ENCODE measurements at regions not wholly inside any gene's neighbourhood (a gene's known extent, or its start where the extent isn't known, plus 50 kb on each side); places are given as distances from the start of the nearest gene placed in this dataset.

- Histone ChIP-seq H3K9ac (ENCODE audit: insufficient read depth in 1 of 2, low read depth in 2 of 2, low read length in 2 of 2) (no peak overlapping the region), H3K79me2 (ENCODE audit: control insufficient read depth, insufficient read depth, low read length) (no peaks in the 10 kb centered on the region), H3K4me2 (ENCODE audit: insufficient read depth, low read length) (no peak overlapping the region), H3K4me1 (replicated peaks in 1 of 2; ENCODE audit: control insufficient read depth in 2 of 2, insufficient read depth in 2 of 2, low read length in 2 of 2) (no peaks in the 10 kb centered on the region), H3K4me3 (no peak overlapping the region), H4K20me1 (replicated peaks; ENCODE audit: control insufficient read depth, insufficient read depth, low read length) (no peaks in the 10 kb centered on the region), H2AFZ (ENCODE audit: low read depth, low read length) (no peak overlapping the region), H3K9me1 (ENCODE audit: control insufficient read depth, insufficient read depth, low read length) (no peaks in the 10 kb centered on the region), H3K27ac (ENCODE audit: extremely low read depth, low read depth, low read length) (no peak overlapping the region; the same call in 2 of the 3 replicates), H3K27me3 (ENCODE audit: control insufficient read depth in 2 of 2, insufficient read depth in 2 of 2, low read length in 2 of 2) (no peaks in the 10 kb centered on the region), H3K9me3 (replicated peaks; ENCODE audit: control insufficient read depth, insufficient read depth, low read depth, low read length) (no peaks in the 10 kb centered on the region), H3K36me3 (ENCODE audit: control insufficient read depth, insufficient read depth, low read length) (no peaks in the 10 kb centered on the region)
- DNase-seq (ENCODE audit: extremely low read depth in 1 of 4, low spot score in 3 of 4): peak in 1 of 4 experiments; percentile 34
- in situ Hi-C loops (cut with MboI): no loop called here
- CTCF ChIA-PET (ENCODE audit: low intra/inter-chr PET ratio): no interaction called here
- 0% methylated on average over 4 of the region's 4 CpGs for whole genome bisulfite sequencing (ENCODE audit: insufficient coverage, low coverage, missing lambda C conversion rate)
- no peak for FAIRE-seq
- intact Hi-C loops (cut with micrococcal nuclease): no loop called here
- POLR2A ChIA-PET: no interaction called here
- BruUV-seq (replicated peaks): no TSS peak
- no peak for ATAC-seq
- no peak for TF ChIP-seq BRF1 (IDR thresholded peaks at IDR 0.05; ENCODE audit: borderline replicate concordance, extremely low read depth, insufficient read length)
- TF ChIP-seq ZBED1 (IDR thresholded peaks at IDR 0.05): no peak
- TF ChIP-seq TBP (optimal IDR thresholded peaks at IDR 0.05; ENCODE audit: low read depth, low read length): no peak
- TF ChIP-seq ZMIZ1 (IDR thresholded peaks at IDR 0.05; ENCODE audit: low read depth in 2 of 2, low read length in 2 of 2): no peak
- TF ChIP-seq EP300 (IDR thresholded peaks at IDR 0.05; ENCODE audit: low read length): no peak
- no peak for TF ChIP-seq MLLT1 (IDR thresholded peaks at IDR 0.05)
- TF ChIP-seq MECOM (CRISPR knock-in tag; IDR thresholded peaks at IDR 0.05): peak; percentile 74; the same call in 1 of the 2 replicates
- TF ChIP-seq PCBP1 (IDR thresholded peaks at IDR 0.05; ENCODE audit: low read depth, low read length, poor library complexity, severe bottlenecking): no peak
- TF ChIP-seq YY1 (IDR thresholded peaks at IDR 0.05; ENCODE audit: borderline replicate concordance in 1 of 3, control insufficient read depth in 1 of 3, extremely low read depth in 1 of 3, insufficient read depth in 3 of 3, insufficient read length in 1 of 3, insufficient replicate concordance in 2 of 3, low read depth in 1 of 3, low read length in 2 of 3): no peak
- TF ChIP-seq ETV1 (tag; conservative IDR thresholded peaks at IDR 0.05; ENCODE audit: low read depth): no peak
- no peak for TF ChIP-seq MBD2 (IDR thresholded peaks at IDR 0.05; ENCODE audit: borderline replicate concordance, low read depth)
- no peak for TF ChIP-seq ARID4B (CRISPR knock-in tag; IDR thresholded peaks at IDR 0.05)
These were observed 849.7 kb downstream of the TBL1XR1 start for GRCh38 chr3:176347424-176348146.

Measured in K562 (cell line).